ENCODE measurements at regions not wholly inside any gene's neighbourhood (a gene's known extent, or its start where the extent isn't known, plus 50 kb on each side); places are given as distances from the start of the nearest gene placed in this dataset.

- Histone ChIP-seq H3K4me1 (ENCODE audit: control insufficient read depth, insufficient read depth, low read length) (no peaks in the 10 kb centered on the region), H3K9ac (ENCODE audit: low read length) (no peak overlapping the region), H3K4me3 (ENCODE audit: low read length) (no peak overlapping the region), H3K36me3 (ENCODE audit: control insufficient read depth, insufficient read depth, low read length) (no peaks in the 10 kb centered on the region), H3K9me3 (ENCODE audit: control insufficient read depth, low read length) (no peaks in the 10 kb centered on the region), H3K27me3 (ENCODE audit: control insufficient read depth, insufficient read depth, low read length) (no peaks in the 10 kb centered on the region)
These were observed 60.3 kb downstream of the SEC61B start for GRCh38 chr9:99282406-99282805.

- H3K27me3 ChIP-seq (ENCODE audit: control insufficient read depth, insufficient read depth, low read length) = no peaks in the 10 kb centered on the region
- no peaks in the 10 kb centered on the region for H3K36me3 ChIP-seq (ENCODE audit: control insufficient read depth, insufficient read depth, low read length)
- no peak overlapping the region for H3K4me3 ChIP-seq (ENCODE audit: low read length)
- H3K4me1 ChIP-seq (ENCODE audit: control insufficient read depth, insufficient read depth, low read length) = no peaks in the 10 kb centered on the region
- H3K9ac ChIP-seq (ENCODE audit: low read length) = no peak overlapping the region
- H3K9me3 ChIP-seq (ENCODE audit: control insufficient read depth, low read length) = no peaks in the 10 kb centered on the region
These were observed 63.9 kb downstream of the SEC61B start for GRCh38 chr9:99285965-99286364.

GRCh38 chr9:99286536-99286935 is 64.5 kb downstream of the SEC61B start:
- H3K4me3 ChIP-seq (ENCODE audit: low read length) = no peak overlapping the region
- H3K4me1 ChIP-seq (ENCODE audit: control insufficient read depth, insufficient read depth, low read length) = no peaks in the 10 kb centered on the region
- H3K27me3 ChIP-seq (ENCODE audit: control insufficient read depth, insufficient read depth, low read length) = no peaks in the 10 kb centered on the region
- H3K9me3 ChIP-seq (ENCODE audit: control insufficient read depth, low read length) = no peaks in the 10 kb centered on the region
- no peaks in the 10 kb centered on the region for H3K36me3 ChIP-seq (ENCODE audit: control insufficient read depth, insufficient read depth, low read length)
- no peak overlapping the region for H3K9ac ChIP-seq (ENCODE audit: low read length)

GRCh38 chr9:99287641-99288040 is 65.6 kb downstream of the SEC61B start:
- Histone ChIP-seq H3K27me3 (ENCODE audit: control insufficient read depth, insufficient read depth, low read length) (no peaks in the 10 kb centered on the region), H3K4me3 (ENCODE audit: low read length) (no peak overlapping the region), H3K9ac (ENCODE audit: low read length) (no peak overlapping the region), H3K4me1 (ENCODE audit: control insufficient read depth, insufficient read depth, low read length) (no peaks in the 10 kb centered on the region), H3K36me3 (ENCODE audit: control insufficient read depth, insufficient read depth, low read length) (no peaks in the 10 kb centered on the region), H3K9me3 (ENCODE audit: control insufficient read depth, low read length) (no peaks in the 10 kb centered on the region)

GRCh38 chr9:99288830-99289229 is 66.7 kb downstream of the SEC61B start:
- Histone ChIP-seq H3K27me3 (ENCODE audit: control insufficient read depth, insufficient read depth, low read length) (no peaks in the 10 kb centered on the region), H3K36me3 (ENCODE audit: control insufficient read depth, insufficient read depth, low read length) (no peaks in the 10 kb centered on the region), H3K4me3 (ENCODE audit: low read length) (no peak overlapping the region)

GRCh38 chr9:99294850-99295461 is 72.9 kb downstream of the SEC61B start:
- no peaks in the 10 kb centered on the region for H3K36me3 ChIP-seq (ENCODE audit: control insufficient read depth, insufficient read depth, low read length)
- no peaks in the 10 kb centered on the region for H3K4me1 ChIP-seq (ENCODE audit: control insufficient read depth, insufficient read depth, low read length)
- H3K9me3 ChIP-seq (ENCODE audit: control insufficient read depth, low read length) = no peaks in the 10 kb centered on the region
- H3K27me3 ChIP-seq (ENCODE audit: control insufficient read depth, insufficient read depth, low read length) = no peaks in the 10 kb centered on the region
- H3K4me3 ChIP-seq (ENCODE audit: low read length) = no peak overlapping the region
- no peak overlapping the region for H3K9ac ChIP-seq (ENCODE audit: low read length)

More at GRCh38 chr9:99288830-99289229, 66.7 kb downstream of the SEC61B start:
- Histone ChIP-seq H3K4me1 (ENCODE audit: control insufficient read depth, insufficient read depth, low read length) (no peaks in the 10 kb centered on the region), H3K9ac (ENCODE audit: low read length) (no peak overlapping the region), H3K9me3 (ENCODE audit: control insufficient read depth, low read length) (no peaks in the 10 kb centered on the region)

GRCh38 chr9:99296291-99296951 is 74.3 kb downstream of the SEC61B start:
- Histone ChIP-seq H3K27me3 (ENCODE audit: control insufficient read depth, insufficient read depth, low read length) (no peaks in the 10 kb centered on the region), H3K36me3 (ENCODE audit: control insufficient read depth, insufficient read depth, low read length) (no peaks in the 10 kb centered on the region), H3K4me1 (ENCODE audit: control insufficient read depth, insufficient read depth, low read length) (no peaks in the 10 kb centered on the region), H3K9me3 (ENCODE audit: control insufficient read depth, low read length) (no peaks in the 10 kb centered on the region), H3K4me3 (ENCODE audit: low read length) (no peak overlapping the region), H3K9ac (ENCODE audit: low read length) (no peak overlapping the region)

GRCh38 chr9:99298614-99299013 is 76.5 kb downstream of the SEC61B start:
- Histone ChIP-seq H3K4me3 (ENCODE audit: low read length) (no peak overlapping the region), H3K36me3 (ENCODE audit: control insufficient read depth, insufficient read depth, low read length) (no peaks in the 10 kb centered on the region), H3K4me1 (ENCODE audit: control insufficient read depth, insufficient read depth, low read length) (no peaks in the 10 kb centered on the region), H3K27me3 (ENCODE audit: control insufficient read depth, insufficient read depth, low read length) (no peaks in the 10 kb centered on the region), H3K9ac (ENCODE audit: low read length) (no peak overlapping the region), H3K9me3 (ENCODE audit: control insufficient read depth, low read length) (no peaks in the 10 kb centered on the region)

- H3K4me3 ChIP-seq (ENCODE audit: low read length) = no peak overlapping the region
- no peaks in the 10 kb centered on the region for H3K36me3 ChIP-seq (ENCODE audit: control insufficient read depth, insufficient read depth, low read length)
- H3K4me1 ChIP-seq (ENCODE audit: control insufficient read depth, insufficient read depth, low read length) = no peaks in the 10 kb centered on the region
- no peaks in the 10 kb centered on the region for H3K27me3 ChIP-seq (ENCODE audit: control insufficient read depth, insufficient read depth, low read length)
- H3K9ac ChIP-seq (ENCODE audit: low read length) = no peak overlapping the region
- H3K9me3 ChIP-seq (ENCODE audit: control insufficient read depth, low read length) = no peaks in the 10 kb centered on the region
These were observed 77.4 kb downstream of the SEC61B start for GRCh38 chr9:99299211-99300102.

- H3K4me1 ChIP-seq (ENCODE audit: control insufficient read depth, insufficient read depth, low read length) = no peaks in the 10 kb centered on the region
These were observed 78.0 kb downstream of the SEC61B start for GRCh38 chr9:99300103-99300439.

GRCh38 chr9:99300603-99301002 is 78.5 kb downstream of the SEC61B start:
- no peaks in the 10 kb centered on the region for H3K27me3 ChIP-seq (ENCODE audit: control insufficient read depth, insufficient read depth, low read length)
- no peak overlapping the region for H3K9ac ChIP-seq (ENCODE audit: low read length)
- no peaks in the 10 kb centered on the region for H3K36me3 ChIP-seq (ENCODE audit: control insufficient read depth, insufficient read depth, low read length)
- no peak overlapping the region for H3K4me3 ChIP-seq (ENCODE audit: low read length)
- H3K9me3 ChIP-seq (ENCODE audit: control insufficient read depth, low read length) = no peaks in the 10 kb centered on the region
- H3K4me1 ChIP-seq (ENCODE audit: control insufficient read depth, insufficient read depth, low read length) = no peaks in the 10 kb centered on the region

More at GRCh38 chr9:99300103-99300439, 78.0 kb downstream of the SEC61B start:
- no peaks in the 10 kb centered on the region for H3K27me3 ChIP-seq (ENCODE audit: control insufficient read depth, insufficient read depth, low read length)
- H3K4me3 ChIP-seq (ENCODE audit: low read length) = no peak overlapping the region
- no peaks in the 10 kb centered on the region for H3K36me3 ChIP-seq (ENCODE audit: control insufficient read depth, insufficient read depth, low read length)
- H3K9ac ChIP-seq (ENCODE audit: low read length) = no peak overlapping the region
- H3K9me3 ChIP-seq (ENCODE audit: control insufficient read depth, low read length) = no peaks in the 10 kb centered on the region

- H3K27me3 ChIP-seq (ENCODE audit: control insufficient read depth, insufficient read depth, low read length) = no peaks in the 10 kb centered on the region
- no peaks in the 10 kb centered on the region for H3K4me1 ChIP-seq (ENCODE audit: control insufficient read depth, insufficient read depth, low read length)
- H3K4me3 ChIP-seq (ENCODE audit: low read length) = no peak overlapping the region
- H3K9me3 ChIP-seq (ENCODE audit: control insufficient read depth, low read length) = no peaks in the 10 kb centered on the region
- H3K36me3 ChIP-seq (ENCODE audit: control insufficient read depth, insufficient read depth, low read length) = no peaks in the 10 kb centered on the region
- no peak overlapping the region for H3K9ac ChIP-seq (ENCODE audit: low read length)
These were observed 81.1 kb downstream of the SEC61B start for GRCh38 chr9:99303177-99303576.

Measured in mucosa of stomach (tissue), 1 donor.